Epithelial cell of proximal tubule (primary cell): ENCODE measurements at regions not wholly inside any gene's neighbourhood (a gene's known extent, or its start where the extent isn't known, plus 50 kb on each side); places are given as distances from the start of the nearest gene placed in this dataset.
A peak's percentile ranks its signal among the peaks of the same experiment; 100 is the strongest.

Experiments used
- DNase-seq: peaks from one replicate; pipeline ENCODE4 v3.0.0-alpha.2; 2011; ENCODE audit warnings: low read depth
- H3K4me3 ChIP-seq: 2 replicates; pipeline ENCODE4 v1.5.1; 2011; ENCODE audit warnings: low read depth, mild to moderate bottlenecking, low read length
- TF ChIP-seq, protein P1 (sequence below): conservative IDR thresholded peaks from 2 replicates; pipeline ENCODE4 v1.5.1; 2012; ENCODE audit warnings: low read depth, mild to moderate bottlenecking, low read length

DNA sequence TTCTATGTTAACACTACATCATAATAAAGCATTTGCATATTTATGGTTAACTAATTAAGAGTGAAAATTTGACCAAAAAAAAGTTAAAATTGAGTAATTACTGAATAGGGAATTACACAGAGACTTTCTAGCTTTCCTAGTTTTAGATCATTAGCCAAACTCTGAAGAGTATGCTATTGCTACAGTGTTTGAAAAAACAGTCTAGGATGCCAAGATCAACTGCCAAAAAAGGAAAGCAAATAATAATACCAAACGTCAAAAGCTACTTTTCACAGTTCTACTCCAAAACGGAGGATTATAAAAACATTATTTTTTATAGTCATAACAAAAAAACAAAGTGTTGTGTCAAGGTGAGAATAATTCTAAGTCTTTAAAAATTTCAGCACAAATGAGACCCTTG, 359.8 kb upstream of the CTSO start:
- TF ChIP-seq, protein P1, sequence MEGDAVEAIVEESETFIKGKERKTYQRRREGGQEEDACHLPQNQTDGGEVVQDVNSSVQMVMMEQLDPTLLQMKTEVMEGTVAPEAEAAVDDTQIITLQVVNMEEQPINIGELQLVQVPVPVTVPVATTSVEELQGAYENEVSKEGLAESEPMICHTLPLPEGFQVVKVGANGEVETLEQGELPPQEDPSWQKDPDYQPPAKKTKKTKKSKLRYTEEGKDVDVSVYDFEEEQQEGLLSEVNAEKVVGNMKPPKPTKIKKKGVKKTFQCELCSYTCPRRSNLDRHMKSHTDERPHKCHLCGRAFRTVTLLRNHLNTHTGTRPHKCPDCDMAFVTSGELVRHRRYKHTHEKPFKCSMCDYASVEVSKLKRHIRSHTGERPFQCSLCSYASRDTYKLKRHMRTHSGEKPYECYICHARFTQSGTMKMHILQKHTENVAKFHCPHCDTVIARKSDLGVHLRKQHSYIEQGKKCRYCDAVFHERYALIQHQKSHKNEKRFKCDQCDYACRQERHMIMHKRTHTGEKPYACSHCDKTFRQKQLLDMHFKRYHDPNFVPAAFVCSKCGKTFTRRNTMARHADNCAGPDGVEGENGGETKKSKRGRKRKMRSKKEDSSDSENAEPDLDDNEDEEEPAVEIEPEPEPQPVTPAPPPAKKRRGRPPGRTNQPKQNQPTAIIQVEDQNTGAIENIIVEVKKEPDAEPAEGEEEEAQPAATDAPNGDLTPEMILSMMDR, result no peak
- H3K4me3 ChIP-seq, result no peak overlapping the region
- no peak for DNase-seq

DNA sequence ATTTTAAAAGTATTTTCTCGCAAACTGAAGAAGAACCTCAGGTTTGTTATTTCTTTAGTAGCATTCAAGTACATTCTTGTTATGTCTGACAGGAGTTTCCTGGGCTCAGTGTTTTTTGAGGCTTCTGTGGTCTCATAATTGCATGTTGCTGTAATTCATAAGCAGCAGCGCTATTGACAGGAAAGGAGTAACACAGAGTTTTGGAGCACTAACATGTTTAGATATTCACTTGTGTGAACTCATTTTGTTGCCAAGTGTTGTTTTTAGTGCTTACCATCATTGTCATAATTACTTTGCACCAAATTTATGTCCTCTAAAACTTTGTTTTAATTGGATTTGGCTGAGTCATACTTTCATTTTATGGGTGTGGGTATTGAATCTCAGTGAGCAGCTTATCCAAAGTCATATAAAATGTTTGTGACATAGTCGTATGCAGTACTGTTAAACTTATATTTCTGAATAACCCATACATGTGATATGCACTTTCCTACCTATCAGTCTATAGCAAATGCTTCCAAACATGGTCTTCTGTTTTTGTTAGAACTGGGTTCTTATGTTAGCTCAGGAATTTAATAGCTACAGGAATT, 358.7 kb upstream of the CTSO start:
- no peak for DNase-seq
- H3K4me3 ChIP-seq, result no peak overlapping the region
- TF ChIP-seq, protein P1, result no peak

DNA sequence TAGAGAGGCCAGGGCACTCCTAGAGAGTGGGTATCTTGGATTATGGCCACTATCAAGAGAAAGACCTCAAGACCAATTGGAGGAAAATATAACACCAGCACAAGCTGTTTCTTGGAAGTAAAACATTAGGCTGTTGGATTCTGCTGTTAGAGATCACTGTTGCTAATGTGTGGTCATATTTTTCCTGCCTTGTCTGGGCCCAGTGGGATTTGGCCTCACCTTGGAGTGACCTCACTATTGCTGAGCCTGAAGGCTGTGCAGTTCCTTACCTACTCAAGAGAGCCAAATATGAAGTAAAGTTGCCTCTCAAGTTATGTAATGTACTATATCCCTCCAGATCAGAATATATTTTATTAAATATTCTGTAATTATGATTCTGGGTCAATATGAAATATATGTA, 355.4 kb upstream of the CTSO start:
- TF ChIP-seq, protein P1, result no peak

DNA sequence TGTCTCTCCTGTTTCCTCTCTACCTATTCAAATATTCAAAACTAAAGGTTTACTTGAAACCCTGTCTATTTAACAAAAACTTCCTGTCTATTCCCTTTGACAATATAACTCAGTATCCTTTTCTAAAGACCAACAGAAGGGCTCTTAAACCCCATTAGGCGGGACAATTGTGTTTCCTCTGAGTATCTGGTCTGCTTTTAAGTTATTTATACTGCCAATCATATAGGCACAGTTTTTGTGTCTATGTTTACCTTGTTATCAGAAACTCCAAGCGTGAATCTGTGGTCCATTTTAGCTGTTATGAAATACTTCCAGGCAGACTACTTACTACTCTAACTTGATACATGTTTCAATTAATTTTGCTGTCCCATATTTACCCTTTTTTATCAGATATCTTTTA, 350.0 kb upstream of the CTSO start:
- no peak overlapping the region for H3K4me3 ChIP-seq
- no peak for DNase-seq

More for the DNA sequence above, 355.4 kb upstream of the CTSO start:
- no peak overlapping the region for H3K4me3 ChIP-seq
- no peak for DNase-seq

DNA sequence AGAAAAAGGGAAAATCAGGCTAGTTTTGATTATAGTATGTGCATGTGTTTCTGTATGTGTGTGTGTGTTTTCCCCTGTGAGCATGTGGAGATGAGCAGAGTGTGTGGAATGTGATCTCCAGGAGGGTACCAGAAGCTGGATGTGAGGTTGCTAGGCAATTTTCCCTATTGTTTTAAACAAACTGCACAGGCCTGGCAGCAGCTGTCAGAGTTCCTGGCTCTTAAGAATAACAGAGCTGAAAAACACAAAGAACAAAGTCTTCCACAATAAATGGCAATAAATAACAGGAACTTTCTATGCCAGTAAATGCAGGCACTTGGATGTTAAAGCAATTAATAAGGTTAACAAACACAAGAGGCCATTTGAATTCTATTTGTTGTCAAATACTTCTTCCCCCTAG, 344.6 kb upstream of the CTSO start:
- peak; percentile 59 for DNase-seq
- H3K4me3 ChIP-seq, result no peak overlapping the region
- TF ChIP-seq, protein P1, result no peak

More for the DNA sequence above, 350.0 kb upstream of the CTSO start:
- TF ChIP-seq, protein P1, result no peak

DNA sequence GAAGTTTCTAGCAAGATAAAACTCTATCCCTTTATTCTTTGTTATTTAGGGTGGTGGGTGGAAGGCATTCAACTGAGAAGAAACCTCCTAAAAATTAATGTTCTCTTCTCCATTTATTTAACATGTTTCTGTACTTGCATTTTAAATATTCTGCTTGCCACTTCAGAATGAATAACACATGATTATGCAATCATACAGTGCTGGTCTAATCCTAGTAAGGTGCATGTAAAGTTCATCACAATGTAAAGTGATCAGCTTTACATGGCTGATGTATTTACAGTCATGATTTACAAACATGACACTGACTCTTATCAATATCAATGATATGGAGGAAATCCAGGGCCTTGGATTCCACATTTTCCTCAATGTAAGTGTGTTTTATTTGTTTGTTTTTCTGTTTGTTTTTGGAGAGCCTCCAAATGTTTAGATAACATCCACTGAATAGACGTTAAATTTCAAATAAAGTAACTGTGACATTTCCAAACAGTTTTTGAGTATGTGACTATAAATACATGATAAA, 342.1 kb upstream of the CTSO start:
- H3K4me3 ChIP-seq, result no peak overlapping the region
- no peak for DNase-seq
- TF ChIP-seq, protein P1, result no peak

DNA sequence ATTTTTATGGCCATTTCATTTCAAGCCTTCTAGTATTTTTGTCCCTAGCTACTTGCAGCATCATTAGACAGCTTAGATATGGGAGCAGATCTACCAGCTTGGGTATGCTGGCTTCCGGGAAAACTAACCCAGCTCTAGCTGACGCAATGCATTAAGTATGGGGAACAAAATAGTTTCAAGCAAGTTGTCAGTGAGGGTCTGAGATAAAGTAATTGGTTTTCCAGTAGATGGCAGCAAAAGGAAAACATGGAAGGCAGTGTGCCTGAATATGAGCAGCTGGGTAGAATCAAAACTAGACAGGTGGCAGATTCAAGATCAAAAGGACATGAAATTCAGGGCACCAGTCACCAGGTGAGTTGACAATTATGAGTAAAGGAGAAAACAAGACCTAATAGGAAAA, 340.9 kb upstream of the CTSO start:
- no peak overlapping the region for H3K4me3 ChIP-seq
- TF ChIP-seq, protein P1, result peak; percentile 62
- DNase-seq, result peak; percentile 67
